A549 (cell line): ENCODE measurements at regions not wholly inside any gene's neighbourhood (a gene's known extent, or its start where the extent isn't known, plus 50 kb on each side); places are given as distances from the start of the nearest gene placed in this dataset.
"Not testable (repeated sequence)": the region's sequence is repeated elsewhere in the genome, so short reads cannot be mapped to it uniquely, and the experiment has no call there.

Source experiments
- ATAC-seq, 2 experiments: fragments of 200-7000 bp in 1 of 2; fragments of >200 bp in 1 of 2; cut with Nextera tagmentation in 1 of 2; cut with Tn5 transposase in 1 of 2; 3 replicates each; pipeline versions ENCODE4 v1.8.0 to v1.9.1; 2018 to 2020; ENCODE audit warnings: mild to moderate bottlenecking in 1 of 2, moderate library complexity in 1 of 2
- CTCF ChIA-PET: fragments of 300-600 bp; sonication (Branson Sonifier 250); formaldehyde crosslinking; extraction: SDS; loops from one replicate; lab custom pipeline; 2021; ENCODE audit warnings: antibody characterized with exemption, inconsistent platforms; lab: Yijun Ruan, JAX
- POLR2A ChIA-PET: fragments of 350-600 bp; formaldehyde crosslinking; extraction: SDS; loops from one replicate; lab custom pipeline; 2021; ENCODE audit warnings: antibody characterized with exemption, inconsistent platforms; lab: Yijun Ruan, JAX
- DNase-seq, 2 experiments: peaks; one replicate each; pipeline versions ENCODE4 v3.0.0 to v3.0.0-alpha.2; 2011 to 2016; ENCODE audit warnings: low read depth in 1 of 2, low spot score in 1 of 2
- FAIRE-seq: peaks from 2 replicates; lab custom pipeline; 2011; peaks lifted over from hg19 to GRCh38; lab: Jason Lieb, UNC
- H3K27ac ChIP-seq, 2 experiments: fragments of >200 bp; sonication (Bioruptor Twin); formaldehyde crosslinking; 3 replicates each; pipeline ENCODE4 v1.5.1; 2016 to 2017
- H3K4me1 ChIP-seq: fragments of >200 bp; sonication (Bioruptor Twin); formaldehyde crosslinking; 3 replicates; pipeline ENCODE4 v1.6.1; 2016
- H3K4me2 ChIP-seq: fragments of >200 bp; sonication (Bioruptor Twin); formaldehyde crosslinking; 3 replicates; pipeline ENCODE4 v1.6.1; 2016
- H3K4me3 ChIP-seq: fragments of >200 bp; sonication (Bioruptor Twin); formaldehyde crosslinking; 3 replicates; pipeline ENCODE4 v1.5.1; 2016
- H3K9me3 ChIP-seq: fragments of >200 bp; sonication (Bioruptor Twin); formaldehyde crosslinking; 3 replicates; pipeline ENCODE4 v1.6.1; 2016
- ATOH8 ChIP-seq: fragments of 250-450 bp; sonication (Bioruptor Pico); IDR thresholded peaks from 2 replicates; pipeline ENCODE4 v1.5.0; 2020; ENCODE audit warnings: low read depth, mild to moderate bottlenecking, moderate library complexity
- CBX2 ChIP-seq: fragments of 200-600 bp; sonication (generic); IDR thresholded peaks from 2 replicates; pipeline ENCODE4 v1.6.1; 2016; ENCODE audit warnings: low read depth, mild to moderate bottlenecking, borderline replicate concordance
- CBX8 ChIP-seq: fragments of 200-600 bp; sonication (generic); IDR thresholded peaks from 2 replicates; pipeline ENCODE4 v1.6.1; 2016
- EHF ChIP-seq: fragments of 250-450 bp; sonication (Bioruptor Pico); IDR thresholded peaks from 2 replicates; pipeline ENCODE4 v1.5.0; 2020; ENCODE audit warnings: mild to moderate bottlenecking
- EHMT2 ChIP-seq: fragments of 200-600 bp; sonication (generic); IDR thresholded peaks from 2 replicates; pipeline ENCODE4 v1.6.1; 2016; ENCODE audit warnings: antibody characterized with exemption, low read depth, mild to moderate bottlenecking, moderate library complexity
- EP300 ChIP-seq, 2 experiments: fragments of >200 bp; sonication (Bioruptor Twin); formaldehyde crosslinking; IDR thresholded peaks; 2 replicates in 1 of 2; 3 replicates in 1 of 2; pipeline ENCODE4 v1.6.1; 2016 to 2017
- FOSL2 ChIP-seq, 2 experiments: fragments of 450-650 bp in 1 of 2; fragments of >200 bp in 1 of 2; sonication (Bioruptor Twin) in 1 of 2; formaldehyde crosslinking; IDR thresholded peaks; 2 replicates each; pipeline versions ENCODE4 v1.5.0 to v1.6.1; 2016 to 2020; ENCODE audit warnings: mild to moderate bottlenecking in 1 of 2, moderate library complexity in 1 of 2
- FOXS1 ChIP-seq: fragments of 250-450 bp; sonication (Bioruptor Pico); IDR thresholded peaks from 2 replicates; pipeline ENCODE4 v1.5.0; 2020; ENCODE audit warnings: mild to moderate bottlenecking, moderate library complexity
- GATA3 ChIP-seq: IDR thresholded peaks from 2 replicates; pipeline ENCODE4 v1.6.1; 2012; ENCODE audit warnings: borderline replicate concordance
- HDAC2 ChIP-seq: fragments of 200-600 bp; sonication (generic); IDR thresholded peaks from 2 replicates; pipeline ENCODE4 v1.6.1; 2016
- HEYL ChIP-seq: fragments of 250-450 bp; sonication (Bioruptor Pico); IDR thresholded peaks from 2 replicates; pipeline ENCODE4 v1.8.0; 2021; ENCODE audit warnings: mild to moderate bottlenecking, moderate library complexity
- HMGXB4 ChIP-seq: fragments of 250-450 bp; sonication (Bioruptor Pico); IDR thresholded peaks from 2 replicates; pipeline ENCODE4 v1.5.0; 2021; ENCODE audit warnings: mild to moderate bottlenecking, moderate library complexity, borderline replicate concordance
- HOXA7 ChIP-seq: fragments of 250-450 bp; sonication (Bioruptor Pico); IDR thresholded peaks from 2 replicates; pipeline ENCODE4 v1.5.0; 2020; ENCODE audit warnings: mild to moderate bottlenecking, moderate library complexity
- HOXB13 ChIP-seq: fragments of 250-450 bp; sonication (Bioruptor Pico); IDR thresholded peaks from 2 replicates; pipeline ENCODE4 v1.5.0; 2020; ENCODE audit warnings: low read depth, mild to moderate bottlenecking, moderate library complexity
- HOXB5 ChIP-seq: fragments of 250-450 bp; sonication (Bioruptor Pico); IDR thresholded peaks from 2 replicates; pipeline ENCODE4 v1.5.0; 2020; ENCODE audit warnings: mild to moderate bottlenecking, moderate library complexity
- JUNB ChIP-seq: fragments of >200 bp; sonication (Bioruptor Twin); formaldehyde crosslinking; IDR thresholded peaks from 2 replicates; pipeline ENCODE4 v1.6.1; 2016
- MYC ChIP-seq: IDR thresholded peaks from 2 replicates; pipeline ENCODE4 v1.6.1; 2012; ENCODE audit warnings: mild to moderate bottlenecking, inconsistent platforms, low read length, improper control_type of control experiment, borderline replicate concordance
- NR3C1 ChIP-seq: fragments of >200 bp; sonication (Bioruptor Twin); formaldehyde crosslinking; IDR thresholded peaks from 3 replicates; pipeline ENCODE4 v1.6.1; 2017
- PHF8 ChIP-seq: fragments of 200-600 bp; sonication (generic); IDR thresholded peaks from 2 replicates; pipeline ENCODE4 v1.6.1; 2016; ENCODE audit warnings: low read depth, mild to moderate bottlenecking, antibody characterized with exemption, moderate library complexity, borderline replicate concordance
- REST ChIP-seq: fragments of 200-600 bp; sonication (generic); IDR thresholded peaks from 2 replicates; pipeline ENCODE4 v1.6.1; 2016; ENCODE audit warnings: antibody characterized with exemption, mild to moderate bottlenecking, moderate library complexity
- RFX5 ChIP-seq: fragments of 450-650 bp; IDR thresholded peaks from 2 replicates; pipeline ENCODE4 v1.7.1; 2014; ENCODE audit warnings: antibody characterized with exemption, mild to moderate bottlenecking, moderate library complexity
- RNF2 ChIP-seq: fragments of 200-600 bp; sonication (generic); IDR thresholded peaks from 2 replicates; pipeline ENCODE4 v1.6.1; 2016; ENCODE audit warnings: low read depth, mild to moderate bottlenecking, antibody characterized with exemption, moderate library complexity, borderline replicate concordance
- SMC3 ChIP-seq: fragments of >200 bp; sonication (Bioruptor Twin); formaldehyde crosslinking; IDR thresholded peaks from 3 replicates; pipeline ENCODE4 v1.6.1; 2018; ENCODE audit warnings: inconsistent platforms
- SREBF2 ChIP-seq: fragments of 450-650 bp; IDR thresholded peaks from 2 replicates; pipeline ENCODE4 v1.6.1; 2014; ENCODE audit warnings: mild to moderate bottlenecking, moderate library complexity
- TP53 ChIP-seq: fragments of 250-450 bp; sonication (Bioruptor Pico); IDR thresholded peaks from 2 replicates; pipeline ENCODE4 v1.5.0; 2021; ENCODE audit warnings: mild to moderate bottlenecking, moderate library complexity
- ZFP36 ChIP-seq: fragments of 450-650 bp; IDR thresholded peaks from 2 replicates; pipeline ENCODE4 v1.6.1; 2014; ENCODE audit warnings: borderline replicate concordance; ENCODE audit not compliant: partially characterized antibody
- ZSCAN20 ChIP-seq: fragments of 250-450 bp; sonication (Bioruptor Pico); IDR thresholded peaks from 2 replicates; pipeline ENCODE4 v1.8.0; 2022; ENCODE audit warnings: mild to moderate bottlenecking, moderate library complexity
- WGBS: methylation state at CpG from one replicate; pipeline ENCODE4 v1.1.6; 2017; ENCODE audit errors: missing lambda C conversion rate; 5-methylcytosine and 5-hydroxymethylcytosine counted together

- TF ChIP-seq SREBF2 (no peak), REST (no peak), ZFP36 (no peak), CBX8 (no peak), HMGXB4 (CRISPR knock-in tag) (no peak), ZSCAN20 (no peak), FOSL2 (IDR thresholded peaks at IDR 0.05) (no peak), FOSL2 (CRISPR knock-in tag; IDR thresholded peaks at IDR 0.05) (no peak), HOXA7 (CRISPR knock-in tag) (no peak), HOXB5 (no peak), EHMT2 (no peak), NR3C1 (no peak), HOXB13 (CRISPR knock-in tag) (no peak)
- TF ChIP-seq, all 56 proteins: peak for 0
- POLR2A ChIA-PET, result no interaction called here
- Histone ChIP-seq H3K4me2 (no peak overlapping the region), H3K27ac (peak overlapping the region in 1 of 2 experiments; percentile 34; a peak in 3 of 6 replicates), H3K9me3 (no peaks in the 10 kb centered on the region), H3K4me1 (no peaks in the 10 kb centered on the region), H3K4me3 (no peak overlapping the region)
- FAIRE-seq (peak; percentile 80), DNase-seq (no peak), ATAC-seq (no peak)
- 88% methylated on average over 15 of the region's 15 CpGs for WGBS
- CTCF ChIA-PET, result interaction anchor here (0.9 to 1.4 kb wide), 2 partner anchors 26 to 39 kb away, joined by 3 read pairs; no protein-coding TSS in a partner anchor
Observed at GRCh38 chr20:5686384-5687105, 63.7 kb upstream of the SHLD1 start.

- H3K9me3 ChIP-seq, FAIRE-seq, ATAC-seq, POLR2A ChIA-PET, H3K4me3 ChIP-seq, H3K4me2 ChIP-seq, DNase-seq: not testable (repeated sequence)
- Histone ChIP-seq H3K27ac (peak overlapping the region in 1 of 2 experiments; percentile 37; a peak in 3 of 6 replicates), H3K4me1 (peaks cover 11% of the 10 kb centered on the region)
- CTCF ChIA-PET, result interaction anchor here (0.6 to 0.8 kb wide), 2 partner anchors 62 to 122 kb away, joined by 3 read pairs; no protein-coding TSS in a partner anchor
- 63% methylated on average over 2 of the region's 2 CpGs for WGBS
Observed at GRCh38 chr20:5682556-5682955, 67.6 kb upstream of the SHLD1 start.

GRCh38 chr20:5680192-5680591 is 69.4 kb upstream of the GPCPD1 start:
- peak overlapping the region; percentile 16; the same call in 2 of the 3 replicates for H3K4me2 ChIP-seq
- peak overlapping the region; percentile 69 to 75 for H3K27ac ChIP-seq
- DNase-seq (peak in 1 of 2 experiments; percentile 52), FAIRE-seq (peak; percentile 13), ATAC-seq (peak; percentile 57 to 63; a peak in 4 of 6 replicates)
- H3K4me3 ChIP-seq, result no peak overlapping the region
- H3K9me3 ChIP-seq, result no peaks in the 10 kb centered on the region
- ChIA-PET CTCF (interaction anchor here (1.2 kb wide), 1 partner anchor 18 kb away, joined by 3 read pairs; no protein-coding TSS in a partner anchor), POLR2A (no interaction called here)
- H3K4me1 ChIP-seq, result peaks cover 13% of the 10 kb centered on the region
- TF ChIP-seq ATOH8 (no peak), JUNB (peak; percentile 51; the same call in 1 of the 2 replicates), EP300 (IDR thresholded peaks at IDR 0.05) (peak in 1 of 2 experiments; percentile 48; a peak in 2 of 5 replicates), GATA3 (no peak), HEYL (CRISPR knock-in tag) (no peak), RFX5 (no peak), FOXS1 (CRISPR knock-in tag) (no peak), RNF2 (no peak), EHF (CRISPR knock-in tag) (no peak), TP53 (CRISPR knock-in tag) (no peak), PHF8 (no peak), EHMT2 (no peak), HDAC2 (no peak), CBX2 (no peak), SMC3 (peak; percentile 34; the same call in 1 of the 3 replicates), FOSL2 (IDR thresholded peaks at IDR 0.05) (no peak), FOSL2 (CRISPR knock-in tag; IDR thresholded peaks at IDR 0.05) (peak; percentile 39; the same call in 1 of the 2 replicates), MYC (no peak)
